T47D (cell line): ENCODE measurements at regions not wholly inside any gene's neighbourhood (a gene's known extent, or its start where the extent isn't known, plus 50 kb on each side); places are given as distances from the start of the nearest gene placed in this dataset.

Experiments
- DNase-seq, 2 experiments: peaks; one replicate each; pipeline versions ENCODE4 v3.0.0 to v3.0.0-alpha.2; 2011 to 2012; ENCODE audit warnings: low read depth in 1 of 2, low spot score in 1 of 2
- JUND ChIP-seq: IDR thresholded peaks from 2 replicates; pipeline ENCODE4 v1.6.1; 2012; ENCODE audit warnings: low read depth
- in situ Hi-C: cut with HindIII; loops from 2 replicates; pipeline ENCODE4 v1.10.0; 2016; ENCODE audit warnings: low sequenced_read_pairs, low pct_unique_long_range_greater_than_20kb

DNA sequence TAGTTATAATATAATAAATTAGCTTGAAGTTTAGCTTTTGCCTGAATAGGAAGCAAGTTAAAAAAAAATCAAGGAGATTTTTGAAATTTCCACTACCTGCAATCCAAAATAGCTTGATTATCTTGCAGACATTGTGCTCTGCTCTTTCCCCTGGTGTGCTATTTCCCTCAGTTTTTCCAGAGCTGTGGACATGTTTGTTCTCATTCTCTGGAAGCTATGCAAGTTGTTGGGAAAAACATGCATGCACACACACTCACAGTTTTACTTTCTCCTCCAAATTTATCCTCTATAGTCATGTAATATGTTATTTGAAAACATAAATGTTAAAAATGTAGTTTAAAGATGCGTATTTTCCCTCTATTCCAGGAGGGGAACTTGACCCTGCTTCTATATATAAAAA, 225.8 kb upstream of the ARSJ start:
- in situ Hi-C loops, result no loop called here
- no peak for DNase-seq
- no peak for TF ChIP-seq JUND

DNA sequence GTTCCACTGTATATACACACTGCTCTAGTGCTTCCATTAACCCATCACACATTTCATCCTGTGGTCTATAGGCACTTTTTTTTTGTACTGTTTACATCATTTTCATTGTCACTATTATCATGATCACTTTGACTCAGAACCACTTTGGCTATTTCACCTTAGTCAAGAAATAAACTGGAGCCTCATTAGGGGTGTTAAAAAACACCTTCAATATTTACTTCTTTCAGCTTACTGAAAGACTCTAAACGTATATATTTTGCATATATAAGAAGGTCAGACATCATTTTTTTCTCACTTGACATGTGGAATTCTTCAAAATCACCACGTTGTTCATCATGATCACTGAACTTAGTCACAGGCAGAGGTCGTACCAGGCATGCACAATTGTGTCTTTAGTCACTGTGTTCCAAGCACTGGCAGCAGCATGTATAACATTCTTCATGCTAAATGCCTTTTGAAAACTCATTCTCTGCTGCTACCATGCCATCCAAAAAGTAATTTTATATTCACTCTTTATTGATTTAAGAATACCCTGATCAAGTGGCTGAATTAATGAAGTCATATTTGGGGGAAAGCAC, 229.2 kb upstream of the ARSJ start:
- DNase-seq, result peak in 1 of 2 experiments; percentile 28
- in situ Hi-C loops, result no loop called here
- no peak for TF ChIP-seq JUND

DNA sequence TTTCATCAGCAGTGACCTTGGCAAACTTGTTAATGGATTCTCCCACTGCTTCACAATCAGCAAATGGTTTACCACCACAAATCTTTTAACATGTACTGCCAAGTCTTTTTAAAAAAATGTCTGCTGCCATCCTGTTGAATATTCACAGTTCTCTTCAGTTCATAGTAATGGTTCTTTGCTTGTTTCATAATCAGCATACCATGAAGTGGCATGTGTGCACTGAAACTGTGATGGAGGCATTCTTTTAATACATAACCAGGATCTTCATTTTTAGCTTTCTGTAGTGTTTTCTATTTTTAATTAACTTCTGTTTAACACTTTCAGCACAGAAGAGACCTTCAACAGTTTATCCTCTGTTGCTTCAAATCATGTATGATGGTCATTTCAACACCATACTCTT, 230.1 kb upstream of the ARSJ start:
- in situ Hi-C loops, result no loop called here
- TF ChIP-seq JUND, result no peak
- DNase-seq, result no peak

DNA sequence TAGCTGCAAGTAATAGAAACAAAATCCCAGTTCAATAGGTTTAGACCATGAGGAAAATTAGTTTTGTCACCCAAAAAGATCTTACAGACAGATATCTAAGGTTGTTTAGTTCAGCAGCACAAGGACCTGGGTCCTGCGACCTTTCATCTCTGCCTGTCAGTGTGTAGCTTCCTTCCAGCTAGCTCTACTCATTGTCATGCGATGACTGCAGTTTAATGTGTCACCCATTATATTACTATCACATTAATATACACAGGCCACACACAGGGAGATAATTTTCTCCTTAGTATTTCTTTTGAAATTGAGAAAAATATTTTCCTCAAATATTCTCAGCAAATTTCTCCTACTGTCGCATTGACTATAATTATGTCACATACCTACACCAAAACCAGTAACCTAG, 232.1 kb upstream of the ARSJ start:
- TF ChIP-seq JUND, result no peak
- no peak for DNase-seq
- in situ Hi-C loops, result no loop called here

DNA sequence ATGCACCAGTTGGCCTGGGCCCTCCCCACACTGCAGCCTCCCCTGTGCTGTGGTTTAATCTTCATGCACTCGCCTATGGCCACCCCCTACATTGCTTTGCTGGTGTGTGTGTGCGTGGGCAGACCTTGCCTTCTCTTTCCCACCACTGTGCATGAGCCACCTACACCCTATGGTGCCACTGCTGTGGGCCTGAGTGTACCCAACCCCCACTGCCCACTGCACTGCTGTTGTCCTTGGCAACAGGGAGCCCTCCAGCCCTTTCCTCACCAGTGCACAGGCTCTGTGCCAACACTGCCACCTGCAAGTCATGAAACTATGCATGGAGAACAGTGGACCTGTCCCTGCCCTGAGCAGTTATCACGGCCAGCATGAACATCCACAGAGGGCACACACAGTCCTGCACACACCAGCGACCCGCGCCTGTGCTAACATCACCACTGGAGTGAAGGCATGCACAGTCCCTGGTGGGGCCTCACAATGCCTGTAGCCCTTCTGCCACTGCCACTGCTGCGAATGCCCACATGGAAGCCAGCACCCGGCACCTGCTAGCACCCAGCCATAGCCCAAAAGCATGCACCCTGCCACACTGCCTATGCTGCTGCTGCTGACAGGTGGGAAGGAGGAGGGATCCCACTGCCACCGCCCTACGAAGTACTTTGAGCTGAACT, 237.8 kb upstream of the ARSJ start:
- in situ Hi-C loops, result no loop called here
- DNase-seq, result no peak
- TF ChIP-seq JUND, result no peak

DNA sequence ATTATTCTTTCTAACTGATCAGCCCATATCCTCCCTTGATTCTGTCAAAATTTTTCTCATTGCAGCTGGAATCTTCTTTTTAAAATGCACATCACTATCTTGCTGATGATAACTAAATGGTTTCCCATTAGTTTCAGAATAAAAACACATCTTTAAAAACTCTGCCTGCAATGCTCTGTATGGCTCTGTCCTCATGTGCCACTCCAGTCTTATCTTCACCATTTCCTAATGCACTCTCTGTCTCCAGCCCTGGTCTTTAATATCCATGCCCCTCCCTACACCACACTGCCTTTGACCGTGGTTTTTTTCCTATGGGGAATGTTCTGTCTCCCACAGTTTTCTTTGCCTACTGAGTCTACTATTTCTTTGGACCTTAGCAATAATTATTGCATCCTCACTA, 244.1 kb upstream of the ARSJ start:
- in situ Hi-C loops, result no loop called here
- no peak for TF ChIP-seq JUND
- no peak for DNase-seq

DNA sequence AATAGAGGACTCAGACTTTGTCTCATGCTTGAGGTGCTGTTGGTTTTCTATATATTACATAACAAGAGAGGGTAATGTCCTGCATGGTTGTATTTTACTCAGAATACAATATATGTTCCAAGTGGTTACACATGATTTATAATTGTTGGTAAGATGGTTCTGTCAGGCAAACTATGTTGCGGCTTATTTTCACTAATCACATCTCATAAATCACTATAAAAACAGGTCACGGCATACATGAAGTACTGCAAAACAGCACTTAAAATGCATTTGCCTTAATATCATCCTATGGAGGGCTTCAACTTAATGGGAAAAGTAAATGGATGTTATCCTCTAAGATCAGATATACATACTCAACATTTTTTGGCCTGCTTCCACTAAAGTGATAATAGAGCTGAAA, 246.0 kb upstream of the ARSJ start:
- no peak for TF ChIP-seq JUND
- in situ Hi-C loops, result no loop called here
- DNase-seq, result no peak

DNA sequence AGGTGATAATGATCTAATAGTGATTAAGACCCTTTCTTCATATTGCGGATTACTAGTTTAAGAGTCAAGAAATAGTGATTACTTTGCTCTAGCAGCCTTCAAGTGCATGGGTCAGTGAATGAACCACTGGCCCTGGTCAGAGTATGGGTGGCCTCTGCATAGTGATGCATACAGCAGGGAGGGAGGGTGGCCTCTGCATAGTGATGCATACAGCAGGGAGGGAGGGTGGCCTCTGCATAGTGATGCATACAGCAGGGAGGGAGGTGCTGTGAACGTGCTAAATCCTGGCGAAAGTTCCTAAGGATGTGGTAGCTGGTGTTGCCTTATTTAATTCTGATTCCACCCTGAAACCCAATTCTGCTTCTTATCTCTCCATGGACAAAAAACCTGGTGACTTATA, 246.7 kb upstream of the ARSJ start:
- no peak for DNase-seq
- no peak for TF ChIP-seq JUND
- in situ Hi-C loops, result no loop called here

DNA sequence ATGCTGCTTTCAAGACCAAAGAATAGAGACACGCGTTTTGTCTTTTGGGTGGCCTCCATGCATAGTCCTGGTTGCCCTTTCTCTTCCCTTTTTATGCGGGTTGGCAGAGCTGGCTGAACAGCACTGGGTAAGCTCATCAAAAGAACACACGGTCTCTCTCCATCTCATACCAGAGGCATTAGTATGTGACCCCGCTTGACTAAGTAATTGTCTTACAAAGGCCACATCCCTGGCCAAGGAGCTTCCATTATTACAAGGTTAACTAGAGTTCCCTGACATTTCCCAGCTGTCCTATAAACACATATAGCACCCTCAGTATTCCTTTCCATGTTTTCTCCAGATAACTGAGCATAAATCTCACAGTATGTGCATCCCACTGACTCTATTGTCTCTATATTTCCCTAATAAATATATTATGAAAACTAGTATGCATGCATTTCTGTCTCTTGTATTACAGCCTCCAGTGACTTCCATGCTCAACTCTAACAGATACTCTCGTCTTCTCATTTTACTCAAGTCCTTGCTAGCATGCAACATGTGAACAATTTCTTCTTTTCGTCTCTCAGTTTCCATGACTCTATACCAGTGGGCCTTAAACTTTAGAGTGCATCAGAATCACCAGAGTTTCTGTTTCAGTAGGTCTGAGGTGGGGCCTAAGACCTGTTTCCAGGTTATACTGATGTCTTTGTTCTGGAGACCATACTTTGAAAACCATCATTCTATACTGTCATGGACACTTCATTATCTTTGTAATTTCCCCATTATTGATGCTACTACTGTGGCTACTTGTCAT, 247.7 kb upstream of the ARSJ start:
- no peak for DNase-seq
- in situ Hi-C loops, result no loop called here
- TF ChIP-seq JUND, result no peak

DNA sequence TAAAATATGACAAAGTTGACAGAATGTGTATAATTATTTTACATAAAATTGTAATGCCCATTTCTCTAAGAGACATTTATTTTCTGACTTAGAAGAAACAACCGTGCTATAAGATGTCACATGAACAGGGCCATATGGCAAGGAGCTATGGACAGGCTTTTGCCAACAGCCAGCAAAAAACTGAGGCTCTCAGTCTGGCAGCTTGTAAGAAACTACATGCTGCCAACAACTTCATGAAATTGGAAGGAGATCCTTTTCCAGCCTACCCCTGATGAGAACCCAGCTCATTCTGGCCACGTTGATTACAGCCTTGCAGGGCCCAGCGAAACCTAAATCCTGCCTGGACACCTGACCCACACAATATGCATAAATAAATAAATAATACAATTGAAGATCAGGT, 250.3 kb upstream of the ARSJ start:
- no peak for TF ChIP-seq JUND
- DNase-seq, result no peak
- in situ Hi-C loops, result no loop called here

DNA sequence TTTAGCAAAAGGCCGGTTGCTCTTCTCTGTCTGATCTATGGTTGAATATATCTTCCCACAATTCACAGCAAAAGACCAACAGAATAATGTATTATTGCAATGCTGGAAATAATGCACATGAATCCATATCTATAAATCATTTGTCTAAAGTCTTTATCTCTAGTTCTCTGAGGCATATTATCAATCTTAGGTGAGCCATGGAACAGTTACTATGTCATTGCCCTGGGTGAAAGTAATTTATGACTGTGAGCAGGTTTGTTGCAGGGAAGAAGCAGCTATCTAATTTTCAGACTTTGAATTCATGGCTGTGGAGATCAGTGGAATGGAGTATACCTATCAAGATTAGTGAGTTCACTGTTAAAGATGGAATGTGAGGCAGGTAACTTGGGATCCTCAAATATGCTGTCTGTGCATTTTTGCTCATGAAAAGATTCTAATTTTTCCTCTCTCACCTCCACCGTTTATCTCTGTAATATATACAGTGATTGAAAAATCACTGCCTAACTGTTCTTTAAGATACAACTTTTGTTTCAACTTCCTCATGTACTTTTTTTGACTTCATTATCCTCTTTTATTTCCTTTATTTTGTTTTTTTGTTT, 256.8 kb upstream of the ARSJ start:
- DNase-seq, result no peak
- no peak for TF ChIP-seq JUND
- in situ Hi-C loops, result no loop called here

DNA sequence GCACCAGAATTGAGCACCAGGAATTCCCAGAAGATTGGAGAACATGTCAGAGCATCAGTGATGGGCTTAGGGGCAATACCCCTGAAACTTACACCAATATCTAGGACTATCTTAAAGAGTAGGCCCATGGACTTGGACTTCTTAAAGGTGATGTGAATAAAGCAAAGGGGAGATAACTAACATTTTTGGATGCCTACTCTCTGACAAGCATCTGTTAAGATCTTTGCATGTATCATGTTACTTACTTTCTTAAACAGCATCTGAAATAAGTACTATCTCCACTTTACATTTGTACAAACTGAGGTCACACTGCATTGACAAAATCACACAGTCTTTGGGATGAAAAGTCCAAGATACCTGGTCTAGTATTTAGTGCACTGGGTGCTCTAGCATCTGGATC, 258.6 kb upstream of the ARSJ start:
- DNase-seq, result no peak
- TF ChIP-seq JUND, result no peak
- in situ Hi-C loops, result no loop called here

DNA sequence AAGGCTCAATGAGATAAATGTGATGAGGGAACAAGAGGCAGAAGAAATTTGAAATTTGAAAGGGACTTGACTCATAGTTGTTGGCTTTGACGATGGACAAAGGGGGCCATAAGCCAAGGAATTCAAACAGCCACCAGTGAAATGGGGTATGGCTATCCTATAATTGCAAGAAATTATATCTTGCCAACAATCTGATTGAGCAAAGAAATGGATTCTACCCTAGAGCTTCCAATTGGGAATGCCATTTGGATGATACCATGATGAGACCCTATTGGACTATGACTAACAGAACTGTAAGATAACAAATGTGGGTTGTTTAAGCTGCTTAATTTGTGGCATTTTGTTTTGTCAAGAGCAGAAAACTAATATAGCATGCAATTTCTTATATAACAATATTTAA, 270.1 kb upstream of the ARSJ start:
- in situ Hi-C loops, result no loop called here
- no peak for TF ChIP-seq JUND
- no peak for DNase-seq

DNA sequence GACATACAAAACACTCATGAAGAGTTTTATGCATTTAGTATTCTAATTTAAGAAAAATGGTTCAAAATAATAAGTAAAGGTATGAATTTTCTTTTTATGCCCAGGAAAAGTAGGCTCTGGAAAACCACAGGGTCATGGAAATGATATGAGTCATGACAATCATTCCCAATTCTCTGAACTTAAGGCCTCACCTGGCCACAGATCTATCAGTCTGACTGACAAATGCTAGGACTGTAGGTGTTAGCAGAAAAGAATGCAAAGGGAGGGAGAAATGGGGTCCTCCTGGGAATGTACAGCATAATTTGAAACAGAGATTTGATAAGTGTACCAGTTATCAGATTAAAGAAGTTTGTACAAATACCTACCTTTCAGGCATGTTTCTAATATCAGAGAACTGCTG, 270.5 kb upstream of the ARSJ start:
- TF ChIP-seq JUND, result no peak
- DNase-seq, result no peak
- in situ Hi-C loops, result no loop called here
